ENCODE measurements at regions not wholly inside any gene's neighbourhood (a gene's known extent, or its start where the extent isn't known, plus 50 kb on each side); places are given as distances from the start of the nearest gene placed in this dataset.

DNA sequence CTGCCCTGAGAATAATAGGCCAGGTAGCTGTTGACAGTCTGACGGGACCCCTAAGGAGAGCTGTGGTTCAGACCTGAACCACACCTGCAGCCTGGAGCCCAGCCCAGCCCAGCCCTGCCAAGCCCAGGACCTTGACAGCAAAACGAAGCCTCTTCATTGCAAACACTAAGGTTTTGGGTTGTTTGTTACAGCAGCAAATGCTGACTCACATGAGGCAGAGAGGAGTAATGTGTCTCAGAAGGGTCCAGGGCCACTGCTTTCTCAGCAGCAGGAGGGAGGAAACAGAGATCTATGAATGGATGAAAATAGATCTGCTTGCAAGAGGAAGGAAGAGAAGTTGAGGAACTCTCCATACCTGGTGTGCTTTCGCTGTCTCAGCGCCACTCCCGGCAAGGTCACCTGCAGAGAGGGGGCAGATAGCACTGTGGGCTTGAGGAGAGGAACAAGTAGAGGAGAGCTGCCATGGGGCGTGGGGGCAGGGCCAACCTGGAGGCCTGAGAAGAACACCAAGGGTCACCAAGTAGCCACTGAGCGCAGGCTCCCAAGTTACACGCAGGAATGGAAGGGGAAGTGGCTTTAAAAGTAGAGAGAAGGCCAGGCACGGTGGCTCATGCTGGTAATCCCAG, 127.2 kb downstream of the ZNF281 start (continued):
- TF ChIP-seq EGR1 (IDR thresholded peaks at IDR 0.05; ENCODE audit: borderline replicate concordance, low read depth, low read length) (no peak), CBX8 (IDR thresholded peaks at IDR 0.05; ENCODE audit: borderline replicate concordance, low read depth, low read length) (no peak)

All from H1 (cell line).